ENCODE measurements at regions not wholly inside any gene's neighbourhood (a gene's known extent, or its start where the extent isn't known, plus 50 kb on each side); places are given as distances from the start of the nearest gene placed in this dataset.

DNA sequence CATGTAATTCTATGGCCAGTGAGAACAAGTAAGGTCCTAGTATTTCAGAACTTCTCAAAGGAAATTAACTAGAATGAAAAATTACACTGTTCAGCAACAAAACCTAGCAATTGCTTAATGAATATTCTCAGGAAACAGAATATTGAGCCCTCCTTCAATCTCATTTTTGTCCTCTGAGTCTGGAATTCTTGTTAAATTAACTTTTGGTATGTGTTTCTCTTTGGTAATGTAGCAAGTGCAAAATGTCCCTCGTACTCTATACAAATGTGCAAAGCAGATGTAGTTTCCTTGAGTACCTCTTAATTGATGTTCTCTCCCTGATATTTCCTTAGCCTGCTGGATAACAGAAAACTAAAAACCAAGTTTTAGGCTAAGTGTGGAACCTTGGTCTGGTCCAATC, 190.8 kb upstream of the CNOT2 start:
- DNase-seq: no peak
- TF ChIP-seq POLR2A (IDR thresholded peaks at IDR 0.05): no peak
- TF ChIP-seq CTCF (IDR thresholded peaks at IDR 0.05): no peak
- peaks cover 0 to 46% (median 9%) of the 10 kb centered on the region in 3 donors for H3K4me1 ChIP-seq
- H3K9me3 ChIP-seq: no peaks in the 10 kb centered on the region
- no peaks in the 10 kb centered on the region for H3K36me3 ChIP-seq
- intact Hi-C loops (cut with DNase I): no loop called here
- H3K4me3 ChIP-seq: no peak overlapping the region
- H3K27me3 ChIP-seq: no peaks in the 10 kb centered on the region
- WGBS, 2 donors: 83 to 93% methylated on average over 1 of the region's 1 CpG
- H3K27ac ChIP-seq: peak overlapping the region in 1 of 4 donors; percentile 18

- DNase-seq: no peak
- Histone ChIP-seq H3K9me3 (no peaks in the 10 kb centered on the region), H3K4me3 (no peak overlapping the region), H3K4me1 (peaks cover 0 to 41% (median 9%) of the 10 kb centered on the region in 3 donors), H3K27ac (peak overlapping the region in 2 of 4 donors; percentile 31 to 39), H3K27me3 (no peaks in the 10 kb centered on the region), H3K36me3 (no peaks in the 10 kb centered on the region)
- intact Hi-C loops (cut with DNase I): no loop called here
- no peak for TF ChIP-seq CTCF (IDR thresholded peaks at IDR 0.05)
- no peak for TF ChIP-seq POLR2A (IDR thresholded peaks at IDR 0.05)
- 22 to 30% methylated on average over 4 of the region's 4 CpGs for WGBS, 2 donors
Measured at GRCh38 chr12:70052931-70053497, 190.2 kb upstream of the CNOT2 start.

DNA sequence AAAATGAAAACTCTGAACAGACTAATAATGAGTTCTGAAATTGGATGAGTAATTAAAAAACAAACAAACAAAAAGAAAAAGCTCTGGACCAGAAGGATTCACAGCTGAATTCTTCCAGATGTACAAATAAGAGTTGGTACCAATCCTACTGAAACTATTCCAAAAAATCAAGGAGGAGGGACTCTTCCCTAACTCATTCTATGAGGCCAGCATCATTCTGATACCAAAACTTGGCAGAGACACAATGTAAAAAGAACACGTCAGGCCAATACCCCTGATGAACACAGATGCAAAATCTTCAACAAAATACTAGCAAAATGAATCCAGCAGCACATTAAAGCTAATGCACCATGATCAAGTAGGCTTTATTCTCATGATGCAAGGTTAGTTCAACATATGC, 183.9 kb upstream of the CNOT2 start:
- Histone ChIP-seq H3K27ac (no peak overlapping the region), H3K27me3 (no peaks in the 10 kb centered on the region), H3K36me3 (no peaks in the 10 kb centered on the region), H3K4me1 (no peaks in the 10 kb centered on the region), H3K9me3 (no peaks in the 10 kb centered on the region), H3K4me3 (no peak overlapping the region)
- intact Hi-C loops (cut with DNase I): no loop called here
- 27 to 44% methylated on average over 1 of the region's 1 CpG for WGBS, 2 donors
- no peak for DNase-seq
- TF ChIP-seq CTCF (IDR thresholded peaks at IDR 0.05) (no peak), POLR2A (IDR thresholded peaks at IDR 0.05) (no peak)

DNA sequence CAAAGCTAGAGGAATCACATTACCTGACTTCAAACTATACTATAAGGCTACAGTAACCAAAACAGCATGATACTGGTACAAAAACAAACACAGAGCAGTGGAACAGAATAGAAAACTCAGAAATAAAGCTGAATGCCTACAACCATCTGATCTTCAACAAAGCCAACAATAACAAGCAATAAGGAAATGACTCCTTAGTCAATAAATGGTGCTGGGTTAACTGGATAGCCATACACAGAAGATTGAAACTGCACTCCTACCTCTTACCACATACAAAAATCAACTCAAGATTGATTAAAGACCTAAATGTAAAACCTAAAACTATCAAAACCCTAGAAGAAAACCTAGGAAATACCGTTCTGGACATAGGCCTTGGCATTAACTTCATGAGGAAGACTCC, 182.6 kb upstream of the CNOT2 start:
- H3K9me3 ChIP-seq: no peaks in the 10 kb centered on the region
- no peaks in the 10 kb centered on the region for H3K27me3 ChIP-seq
- no peaks in the 10 kb centered on the region for H3K4me1 ChIP-seq
- no peak for DNase-seq
- intact Hi-C loops (cut with DNase I): no loop called here
- no peak overlapping the region for H3K27ac ChIP-seq
- 71 to 88% methylated on average over 1 of the region's 1 CpG for WGBS, 2 donors
- TF ChIP-seq POLR2A (IDR thresholded peaks at IDR 0.05) (no peak), CTCF (IDR thresholded peaks at IDR 0.05) (no peak)
- no peaks in the 10 kb centered on the region for H3K36me3 ChIP-seq
- H3K4me3 ChIP-seq: no peak overlapping the region

GRCh38 chr12:70068743-70069142, 174.5 kb upstream of the CNOT2 start:
- H3K4me1 ChIP-seq: no peaks in the 10 kb centered on the region
- TF ChIP-seq POLR2A (IDR thresholded peaks at IDR 0.05) (no peak), CTCF (IDR thresholded peaks at IDR 0.05) (no peak)
- H3K27me3 ChIP-seq: no peaks in the 10 kb centered on the region
- no peaks in the 10 kb centered on the region for H3K9me3 ChIP-seq
- 68 to 70% methylated on average over 2 of the region's 2 CpGs for WGBS, 2 donors
- no peaks in the 10 kb centered on the region for H3K36me3 ChIP-seq
- H3K4me3 ChIP-seq: no peak overlapping the region
- no peak overlapping the region for H3K27ac ChIP-seq
- intact Hi-C loops (cut with DNase I): no loop called here
- no peak for DNase-seq
